ENCODE measurements at regions not wholly inside any gene's neighbourhood (a gene's known extent, or its start where the extent isn't known, plus 50 kb on each side); places are given as distances from the start of the nearest gene placed in this dataset.

GRCh38 chr19:27744926-27745768, 1467.8 kb downstream of the UQCRFS1 start:
- no peak for TF ChIP-seq CTCF (conservative IDR thresholded peaks at IDR 0.05; ENCODE audit: low read length)
- TF ChIP-seq EZH2phosphoT487 (IDR thresholded peaks at IDR 0.05; ENCODE audit: borderline replicate concordance) = no peak
- Histone ChIP-seq H3K9me3 (ENCODE audit: insufficient read depth, low read depth, low read length) (no peaks in the 10 kb centered on the region), H3F3A (ENCODE audit: low read depth) (no peaks in the 10 kb centered on the region), H2AFZ (ENCODE audit: low read length) (no peak overlapping the region), H3K4me3 (ENCODE audit: low read length, poor library complexity, severe bottlenecking) (no peak overlapping the region), H3K9ac (ENCODE audit: low read depth, low read length, poor library complexity, severe bottlenecking) (no peak overlapping the region), H3K4me1 (ENCODE audit: insufficient read depth, low read length, poor library complexity, severe bottlenecking) (no peaks in the 10 kb centered on the region), H3K4me2 (ENCODE audit: low read depth, low read length, poor library complexity, severe bottlenecking) (no peak overlapping the region), H3K9me2 (replicated peaks; ENCODE audit: low read depth, low read length) (no peaks in the 10 kb centered on the region), H3K79me2 (ENCODE audit: insufficient read depth, low read length) (no peaks in the 10 kb centered on the region), H4K20me1 (ENCODE audit: insufficient read depth, low read length, poor library complexity, severe bottlenecking) (no peaks in the 10 kb centered on the region), H3K36me3 (ENCODE audit: insufficient read depth, low read length) (no peaks in the 10 kb centered on the region), H3K27me3 (ENCODE audit: insufficient read depth, low read length, poor library complexity, severe bottlenecking) (no peaks in the 10 kb centered on the region)

- no peak overlapping the region for H3K4me3 ChIP-seq (ENCODE audit: low read length, poor library complexity, severe bottlenecking)
- no peak overlapping the region for H3K9ac ChIP-seq (ENCODE audit: low read depth, low read length, poor library complexity, severe bottlenecking)
- H3K36me3 ChIP-seq (ENCODE audit: insufficient read depth, low read length) = no peaks in the 10 kb centered on the region
- no peaks in the 10 kb centered on the region for H3K4me1 ChIP-seq (ENCODE audit: insufficient read depth, low read length, poor library complexity, severe bottlenecking)
- H4K20me1 ChIP-seq (ENCODE audit: insufficient read depth, low read length, poor library complexity, severe bottlenecking) = no peaks in the 10 kb centered on the region
- H3K9me2 ChIP-seq (replicated peaks; ENCODE audit: low read depth, low read length) = no peaks in the 10 kb centered on the region
- H3K27me3 ChIP-seq (ENCODE audit: insufficient read depth, low read length, poor library complexity, severe bottlenecking) = no peaks in the 10 kb centered on the region
- no peak overlapping the region for H3K4me2 ChIP-seq (ENCODE audit: low read depth, low read length, poor library complexity, severe bottlenecking)
- H3K9me3 ChIP-seq (ENCODE audit: insufficient read depth, low read depth, low read length) = no peaks in the 10 kb centered on the region
- H2AFZ ChIP-seq (ENCODE audit: low read length) = no peak overlapping the region
- no peaks in the 10 kb centered on the region for H3F3A ChIP-seq (ENCODE audit: low read depth)
- H3K79me2 ChIP-seq (ENCODE audit: insufficient read depth, low read length) = no peaks in the 10 kb centered on the region
- TF ChIP-seq EZH2phosphoT487 (IDR thresholded peaks at IDR 0.05; ENCODE audit: borderline replicate concordance) (no peak), CTCF (conservative IDR thresholded peaks at IDR 0.05; ENCODE audit: low read length) (no peak)
Measured at GRCh38 chr19:27742041-27742440, 1470.9 kb downstream of the UQCRFS1 start.

- Histone ChIP-seq H3F3A (ENCODE audit: low read depth) (no peaks in the 10 kb centered on the region), H3K9me3 (ENCODE audit: insufficient read depth, low read depth, low read length) (no peaks in the 10 kb centered on the region), H3K4me1 (ENCODE audit: insufficient read depth, low read length, poor library complexity, severe bottlenecking) (no peaks in the 10 kb centered on the region), H3K79me2 (ENCODE audit: insufficient read depth, low read length) (no peaks in the 10 kb centered on the region), H3K4me3 (ENCODE audit: low read length, poor library complexity, severe bottlenecking) (no peak overlapping the region), H3K4me2 (ENCODE audit: low read depth, low read length, poor library complexity, severe bottlenecking) (no peak overlapping the region), H3K36me3 (ENCODE audit: insufficient read depth, low read length) (no peaks in the 10 kb centered on the region), H4K20me1 (ENCODE audit: insufficient read depth, low read length, poor library complexity, severe bottlenecking) (no peaks in the 10 kb centered on the region), H3K9ac (ENCODE audit: low read depth, low read length, poor library complexity, severe bottlenecking) (no peak overlapping the region), H3K9me2 (replicated peaks; ENCODE audit: low read depth, low read length) (no peaks in the 10 kb centered on the region), H2AFZ (ENCODE audit: low read length) (no peak overlapping the region), H3K27me3 (ENCODE audit: insufficient read depth, low read length, poor library complexity, severe bottlenecking) (no peaks in the 10 kb centered on the region)
- TF ChIP-seq CTCF (conservative IDR thresholded peaks at IDR 0.05; ENCODE audit: low read length) (no peak), EZH2phosphoT487 (IDR thresholded peaks at IDR 0.05; ENCODE audit: borderline replicate concordance) (no peak)
Measured at GRCh38 chr19:27741236-27741635, 1471.7 kb downstream of the UQCRFS1 start.

Data from Loucy (cell line).